ENCODE measurements at regions not wholly inside any gene's neighbourhood (a gene's known extent, or its start where the extent isn't known, plus 50 kb on each side); places are given as distances from the start of the nearest gene placed in this dataset.

GRCh38 chr3:89586676-89587075 is 479.3 kb downstream of the EPHA3 start:
- no peak for TF ChIP-seq CTCF (IDR thresholded peaks at IDR 0.05)
- TF ChIP-seq POLR2A (IDR thresholded peaks at IDR 0.05), result no peak
